NCI-H187 (cell line): ENCODE measurements at regions not wholly inside any gene's neighbourhood (a gene's known extent, or its start where the extent isn't known, plus 50 kb on each side); places are given as distances from the start of the nearest gene placed in this dataset.

Source experiments
- DNase-seq, 2 experiments: peaks; one replicate each; lab custom pipeline; 2025; lab: John Stamatoyannopoulos, UW

GRCh38 chr1:209457401-209458125 lies 126.0 kb upstream of the CAMK1G start:
- DNase-seq = no peak

- no peak for DNase-seq
Observed at GRCh38 chr1:209458921-209459320, 124.6 kb upstream of the CAMK1G start.

- no peak for DNase-seq
Observed at GRCh38 chr1:209461168-209461567, 122.3 kb upstream of the CAMK1G start.

GRCh38 chr1:209462433-209462832 lies 121.1 kb upstream of the CAMK1G start:
- no peak for DNase-seq

- no peak for DNase-seq
Observed at GRCh38 chr1:209463441-209463840, 120.1 kb upstream of the CAMK1G start.

GRCh38 chr1:209473025-209473424 lies 110.5 kb upstream of the CAMK1G start:
- no peak for DNase-seq

- no peak for DNase-seq
Observed at GRCh38 chr1:209480345-209480744, 103.2 kb upstream of the CAMK1G start.

GRCh38 chr1:209483691-209484090 lies 99.8 kb upstream of the CAMK1G start:
- no peak for DNase-seq

GRCh38 chr1:209484429-209484828 lies 99.1 kb upstream of the CAMK1G start:
- DNase-seq = no peak

GRCh38 chr1:209485167-209485566 lies 98.3 kb upstream of the CAMK1G start:
- no peak for DNase-seq

- DNase-seq = no peak
Observed at GRCh38 chr1:209485751-209486150, 97.8 kb upstream of the CAMK1G start.

- no peak for DNase-seq
Observed at GRCh38 chr1:209486861-209487593, 96.5 kb upstream of the CAMK1G start.

- DNase-seq = no peak
Observed at GRCh38 chr1:209490013-209490412, 93.5 kb upstream of the CAMK1G start.

GRCh38 chr1:209491031-209491430 lies 92.5 kb upstream of the CAMK1G start:
- no peak for DNase-seq

- no peak for DNase-seq
Observed at GRCh38 chr1:209491496-209491895, 92.0 kb upstream of the CAMK1G start.

- DNase-seq = no peak
Observed at GRCh38 chr1:209491897-209492296, 91.6 kb upstream of the CAMK1G start.

GRCh38 chr1:209493559-209493958 lies 90.0 kb upstream of the CAMK1G start:
- no peak for DNase-seq

GRCh38 chr1:209497729-209498128 lies 85.8 kb upstream of the CAMK1G start:
- DNase-seq = no peak

- DNase-seq = no peak
Observed at GRCh38 chr1:209500993-209501392, 82.5 kb upstream of the CAMK1G start.

GRCh38 chr1:209503196-209503595 lies 80.3 kb upstream of the CAMK1G start:
- DNase-seq = no peak

GRCh38 chr1:209504571-209504970 lies 78.9 kb upstream of the CAMK1G start:
- DNase-seq = no peak

- no peak for DNase-seq
Observed at GRCh38 chr1:209505044-209505443, 78.5 kb upstream of the CAMK1G start.

- DNase-seq = no peak
Observed at GRCh38 chr1:209506101-209506500, 77.4 kb upstream of the CAMK1G start.

- no peak for DNase-seq
Observed at GRCh38 chr1:209509039-209509438, 74.5 kb upstream of the CAMK1G start.
